NCI-H1417 treated with DMSO at 0.1 percent for 48 hours (cell line): ENCODE measurements at regions not wholly inside any gene's neighbourhood (a gene's known extent, or its start where the extent isn't known, plus 50 kb on each side); places are given as distances from the start of the nearest gene placed in this dataset.
"Not testable (repeated sequence)": the region's sequence is repeated elsewhere in the genome, so short reads cannot be mapped to it uniquely, and the experiment has no call there.

ENCODE experiments used
- DNase-seq: peaks from one replicate; lab custom pipeline; 2025; lab: John Stamatoyannopoulos, UW

DNA sequence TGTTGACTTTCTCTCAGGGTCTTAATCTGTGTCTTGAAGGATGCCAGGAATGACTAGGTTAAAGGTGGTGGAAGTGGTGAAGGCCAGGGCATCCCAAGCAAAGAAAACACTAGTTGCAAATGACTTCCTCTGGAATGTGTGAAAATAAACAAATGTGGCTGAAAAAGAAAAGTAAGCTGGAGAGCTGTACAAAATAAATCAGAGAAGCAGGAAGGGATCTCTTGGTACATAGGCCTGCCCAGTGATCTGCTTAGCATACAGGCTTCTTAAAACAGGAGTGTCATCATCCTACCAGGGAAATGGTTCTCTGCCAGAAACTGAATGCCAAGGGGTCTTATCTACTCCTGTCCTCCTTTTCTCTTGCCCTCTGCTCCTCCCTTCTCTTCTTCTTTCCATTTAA, 1616.0 kb downstream of the KHDRBS2 start:
- DNase-seq: no peak

DNA sequence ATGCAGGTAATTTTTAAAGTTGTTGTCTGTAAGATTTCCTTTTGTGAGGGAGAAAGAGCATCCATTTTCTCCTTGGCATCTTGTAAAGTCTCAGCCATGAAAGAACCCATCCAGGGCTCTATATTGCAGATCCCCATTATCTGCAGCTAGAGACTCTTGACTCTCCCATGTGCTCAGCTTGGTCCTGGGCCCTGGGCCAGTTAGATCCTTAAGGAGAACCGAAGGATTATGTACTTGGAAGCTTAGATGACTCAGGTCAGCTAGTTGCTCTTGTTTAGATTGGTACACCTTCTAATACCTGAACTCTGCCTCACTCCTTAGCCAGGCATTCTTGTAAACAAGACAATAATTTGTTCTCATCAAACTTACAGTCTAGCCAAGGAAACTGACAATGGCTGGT, 1617.6 kb downstream of the KHDRBS2 start:
- DNase-seq: no peak

DNA sequence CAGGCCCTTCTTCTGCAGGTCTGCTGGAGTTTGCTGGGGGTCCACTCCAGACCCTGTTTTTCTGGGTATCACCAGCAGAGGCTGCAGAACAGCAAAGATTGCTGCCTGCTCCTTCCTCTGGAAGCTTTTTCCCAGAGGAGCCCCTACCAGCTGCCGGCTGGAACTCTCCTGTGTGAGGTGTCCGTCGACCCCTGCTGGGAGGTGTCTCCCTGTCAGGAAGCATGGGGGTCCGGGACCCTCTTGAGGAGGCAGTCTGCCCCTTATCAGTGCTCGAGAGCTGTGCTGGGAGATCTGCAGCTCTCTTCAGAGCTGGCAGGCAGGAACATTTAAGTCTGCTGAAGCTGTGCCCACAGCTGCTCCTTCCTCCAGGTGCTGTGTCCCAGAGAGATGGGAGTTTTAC, 1622.8 kb downstream of the KHDRBS2 start:
- not testable (repeated sequence) for DNase-seq

DNA sequence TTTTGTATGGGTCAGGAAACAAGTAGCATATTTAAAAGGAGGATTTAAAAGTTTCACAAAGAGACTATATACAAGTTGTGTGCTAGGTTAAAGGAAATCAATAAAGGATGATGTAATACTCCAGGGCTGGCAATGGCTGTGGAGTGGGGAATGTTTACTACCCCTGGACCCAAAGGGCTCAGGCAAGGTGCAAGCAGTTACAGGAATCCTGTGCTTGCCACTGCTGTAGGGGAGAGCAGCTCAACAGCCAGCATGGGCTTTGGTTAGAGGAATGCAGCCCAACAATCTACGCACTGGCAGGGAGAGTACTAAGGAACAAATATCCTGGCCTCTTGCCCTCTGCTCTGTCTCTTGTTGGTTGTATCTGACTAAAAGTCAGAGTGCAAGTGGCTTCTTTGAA, 1642.2 kb downstream of the KHDRBS2 start:
- no peak for DNase-seq

DNA sequence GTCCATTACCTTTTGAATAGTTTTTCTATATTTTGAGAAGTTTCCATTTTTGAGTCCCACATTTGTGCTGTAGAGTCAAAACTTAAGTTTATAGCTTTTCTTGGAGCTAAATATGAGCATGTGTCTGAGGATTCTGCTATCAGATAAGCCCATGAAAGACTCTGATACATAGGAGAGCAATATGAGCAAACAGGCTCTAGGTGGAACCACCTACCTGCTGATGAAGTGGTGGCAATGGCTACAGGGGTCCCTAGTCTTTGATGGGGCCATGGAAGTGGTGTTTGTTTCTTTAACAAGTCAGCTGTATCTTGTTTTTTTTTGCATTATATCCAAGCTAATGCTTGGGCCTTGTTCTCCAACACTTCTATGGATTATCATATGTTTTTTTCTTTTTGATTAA, 1646.8 kb downstream of the KHDRBS2 start:
- not testable (repeated sequence) for DNase-seq
